Lung (tissue), 11 donors: ENCODE measurements at regions not wholly inside any gene's neighbourhood (a gene's known extent, or its start where the extent isn't known, plus 50 kb on each side); places are given as distances from the start of the nearest gene placed in this dataset.
"Not testable (repeated sequence)": the region's sequence is repeated elsewhere in the genome, so short reads cannot be mapped to it uniquely, and the experiment has no call there.

Experiments
- ATAC-seq: fragments of 200-7000 bp; cut with Tn5 transposase; one replicate; pipeline ENCODE4 v1.9.1; 2020; ENCODE audit warnings: moderate number of reproducible peaks; ENCODE audit not compliant: insufficient read depth, low FRiP score
- DNase-seq, 3 donors: peaks; one replicate each; pipeline ENCODE4 v3.0.0-alpha.2; 2013 to 2017
- H3K27ac ChIP-seq, 2 donors: one replicate each; pipeline ENCODE4 v1.5.1; 2013; ENCODE audit warnings: mild to moderate bottlenecking in 2 of 2, moderate library complexity in 2 of 2, control low read depth in 1 of 2, inconsistent platforms in 1 of 2, low read depth in 1 of 2, low read length in 1 of 2
- H3K27me3 ChIP-seq, 3 donors: one replicate each; pipeline ENCODE4 v1.5.1; 2013; ENCODE audit warnings: low read length in 2 of 3; ENCODE audit not compliant: control insufficient read depth in 3 of 3, insufficient read depth in 3 of 3
- H3K36me3 ChIP-seq, 4 donors: one replicate each; pipeline ENCODE4 v1.5.1; 2013; ENCODE audit warnings: low read length in 4 of 4, mild to moderate bottlenecking in 1 of 4, moderate library complexity in 1 of 4; ENCODE audit not compliant: control insufficient read depth in 4 of 4, insufficient read depth in 4 of 4
- H3K4me1 ChIP-seq, 5 donors: one replicate each; pipeline ENCODE4 v1.5.1; 2013; ENCODE audit warnings: low read length in 5 of 5, mild to moderate bottlenecking in 2 of 5, moderate library complexity in 1 of 5; ENCODE audit not compliant: control insufficient read depth in 5 of 5, insufficient read depth in 5 of 5
- H3K4me3 ChIP-seq: one replicate; pipeline ENCODE4 v1.5.1; 2013; ENCODE audit warnings: mild to moderate bottlenecking, control low read depth, moderate library complexity
- H3K9ac ChIP-seq, 2 donors: one replicate each; pipeline ENCODE4 v1.5.1; 2013; ENCODE audit warnings: low read length in 2 of 2, control low read depth in 1 of 2; ENCODE audit not compliant: insufficient read depth in 1 of 2
- H3K9me3 ChIP-seq, 4 donors: one replicate each; pipeline ENCODE4 v1.5.1; 2013; ENCODE audit warnings: low read length in 3 of 4, mild to moderate bottlenecking in 1 of 4, moderate library complexity in 1 of 4; ENCODE audit not compliant: control insufficient read depth in 4 of 4, insufficient read depth in 3 of 4
- CTCF ChIP-seq: IDR thresholded peaks from 2 replicates; pipeline ENCODE4 v1.5.1; 2012; ENCODE audit warnings: mild to moderate bottlenecking; ENCODE audit errors: control extremely low read depth, extremely low read depth
- WGBS, 2 donors: extraction: QIAGEN DNeasy Blood & Tissue Kit; methylation state at CpG; one replicate each; pipeline ENCODE4 v1.1.7; 2013; 5-methylcytosine and 5-hydroxymethylcytosine counted together
- donor health status: control.
- donor health status: control.
- donor health status: Bipolar disorder and iron deficiency.
- donor health status: healthy.
- donor health status: DM: yes; HTN: yes; CAD: no.

GRCh38 chr3:147297761-147298350 is 108.5 kb downstream of the ZIC4 start:
- TF ChIP-seq CTCF, result no peak
- Histone ChIP-seq H3K27ac (no peak overlapping the region), H3K9me3 (no peaks in the 10 kb centered on the region), H3K4me3 (no peak overlapping the region), H3K9ac (no peak overlapping the region), H3K36me3 (no peaks in the 10 kb centered on the region), H3K27me3 (no peaks in the 10 kb centered on the region), H3K4me1 (peaks cover 0 to 14% (median 0%) of the 10 kb centered on the region in 5 donors)
- DNase-seq (peak; percentile 36 to 78 (median 73)), ATAC-seq (no peak)
- whole genome bisulfite sequencing, 2 donors, result 50 to 51% methylated on average over 6 of the region's 6 CpGs

- H3K4me1 ChIP-seq, H3K27me3 ChIP-seq, H3K4me3 ChIP-seq, H3K27ac ChIP-seq, H3K9ac ChIP-seq, H3K36me3 ChIP-seq, H3K9me3 ChIP-seq, DNase-seq, ATAC-seq: not testable (repeated sequence)
- 82 to 95% methylated on average over 4 of the region's 4 CpGs for WGBS, 2 donors
Measured at GRCh38 chr3:147287370-147287769, 119.0 kb downstream of the ZIC4 start.

DNA sequence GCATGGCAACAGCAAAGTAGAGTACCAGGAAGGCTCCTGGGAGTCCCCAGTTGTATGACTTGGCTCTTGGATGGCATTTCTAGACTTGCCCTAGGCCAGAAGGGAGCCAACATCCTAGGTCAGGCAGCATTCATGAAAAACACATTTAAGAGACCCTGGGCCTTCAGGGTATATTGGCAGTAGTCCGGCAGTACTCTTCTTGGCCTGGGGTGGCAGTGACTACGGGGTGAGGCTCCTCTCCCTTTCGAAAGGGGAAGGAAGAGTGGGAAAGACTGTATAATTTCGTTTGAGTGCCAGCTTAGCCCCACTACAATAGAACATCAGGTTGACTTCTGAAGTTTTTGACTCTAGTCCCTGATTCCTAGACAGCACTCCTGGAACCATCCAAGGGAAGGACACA is 136.4 kb downstream of the ZIC4 start:
- no peak for ATAC-seq
- Histone ChIP-seq H3K27me3 (no peaks in the 10 kb centered on the region), H3K36me3 (no peaks in the 10 kb centered on the region), H3K27ac (no peak overlapping the region), H3K9me3 (peaks cover 0 to 8% (median 4%) of the 10 kb centered on the region in 4 donors), H3K4me3 (no peak overlapping the region), H3K4me1 (peaks cover 0 to 7% (median 0%) of the 10 kb centered on the region in 5 donors), H3K9ac (no peak overlapping the region)
- WGBS, 2 donors, result 70 to 80% methylated on average over 4 of the region's 4 CpGs
- TF ChIP-seq CTCF, result no peak
- DNase-seq, result no peak

- DNase-seq (no peak), ATAC-seq (no peak)
- no peak for TF ChIP-seq CTCF
- Histone ChIP-seq H3K27me3 (no peaks in the 10 kb centered on the region), H3K27ac (no peak overlapping the region), H3K4me3 (no peak overlapping the region), H3K9me3 (peaks cover 0 to 8% (median 2%) of the 10 kb centered on the region in 4 donors), H3K36me3 (no peaks in the 10 kb centered on the region), H3K9ac (no peak overlapping the region), H3K4me1 (peaks cover 0 to 7% (median 0%) of the 10 kb centered on the region in 5 donors)
- 82 to 84% methylated on average over 3 of the region's 3 CpGs for WGBS, 2 donors
Measured at GRCh38 chr3:147267434-147267833, 138.9 kb downstream of the ZIC4 start.
